ENCODE measurements at regions not wholly inside any gene's neighbourhood (a gene's known extent, or its start where the extent isn't known, plus 50 kb on each side); places are given as distances from the start of the nearest gene placed in this dataset.

GRCh38 chr15:24858737-24859601, 95.8 kb upstream of the SNRPN start:
- H3K9ac ChIP-seq (ENCODE audit: low read length), result peak overlapping the region; percentile 73
- H3K9me3 ChIP-seq (ENCODE audit: low read length), result no peaks in the 10 kb centered on the region
- TF ChIP-seq SMC3 (conservative IDR thresholded peaks at IDR 0.05; ENCODE audit: poor library complexity) (no peak), POLR2AphosphoS5 (IDR thresholded peaks at IDR 0.05) (peak; percentile 57)
- no peaks in the 10 kb centered on the region for H3K27me3 ChIP-seq (ENCODE audit: insufficient read depth, low read depth, low read length)
- H3K79me2 ChIP-seq (replicated peaks; ENCODE audit: insufficient read depth, low read length), result peaks cover 31% of the 10 kb centered on the region
- no peak overlapping the region for H3K4me2 ChIP-seq (ENCODE audit: low read length)
- no peaks in the 10 kb centered on the region for H3K36me3 ChIP-seq (ENCODE audit: insufficient read depth, low read length)
- no peaks in the 10 kb centered on the region for H3F3A ChIP-seq (ENCODE audit: insufficient read depth, low read length, poor library complexity, severe bottlenecking)
- H3K4me3 ChIP-seq (ENCODE audit: low read length), result peak overlapping the region; percentile 64
- H2AFZ ChIP-seq (ENCODE audit: low read depth, low read length), result no peak overlapping the region
- peak overlapping the region; percentile 84 for H3K27ac ChIP-seq (ENCODE audit: low read length)
- no peaks in the 10 kb centered on the region for H3K9me2 ChIP-seq (ENCODE audit: insufficient read depth, low read length)
- H4K20me1 ChIP-seq (ENCODE audit: insufficient read depth), result no peaks in the 10 kb centered on the region

GRCh38 chr15:24861014-24861690, 93.6 kb upstream of the SNRPN start:
- peaks cover 39% of the 10 kb centered on the region for H3K79me2 ChIP-seq (replicated peaks; ENCODE audit: insufficient read depth, low read length)
- no peaks in the 10 kb centered on the region for H3K9me2 ChIP-seq (ENCODE audit: insufficient read depth, low read length)
- no peak overlapping the region for H3K4me2 ChIP-seq (ENCODE audit: low read length)
- TF ChIP-seq RAD21 (conservative IDR thresholded peaks at IDR 0.05) (no peak), POLR2AphosphoS5 (IDR thresholded peaks at IDR 0.05) (no peak), SMC3 (conservative IDR thresholded peaks at IDR 0.05; ENCODE audit: poor library complexity) (no peak), TAF1 (IDR thresholded peaks at IDR 0.05; ENCODE audit: low read depth) (no peak), CTCF (IDR thresholded peaks at IDR 0.05; ENCODE audit: poor library complexity, severe bottlenecking) (no peak), EZH2 (IDR thresholded peaks at IDR 0.05; ENCODE audit: borderline replicate concordance, insufficient read depth, low read length, poor library complexity, severe bottlenecking) (no peak), EP300 (conservative IDR thresholded peaks at IDR 0.05; ENCODE audit: poor library complexity, severe bottlenecking) (no peak), REST (IDR thresholded peaks at IDR 0.05; ENCODE audit: borderline replicate concordance) (no peak), MXI1 (conservative IDR thresholded peaks at IDR 0.05; ENCODE audit: poor library complexity, severe bottlenecking) (no peak)
- no peaks in the 10 kb centered on the region for H4K20me1 ChIP-seq (ENCODE audit: insufficient read depth)
- no peaks in the 10 kb centered on the region for H3F3A ChIP-seq (ENCODE audit: insufficient read depth, low read length, poor library complexity, severe bottlenecking)
- no peaks in the 10 kb centered on the region for H3K9me3 ChIP-seq (ENCODE audit: low read length)
- H3K27me3 ChIP-seq (ENCODE audit: insufficient read depth, low read depth, low read length), result no peaks in the 10 kb centered on the region
- H3K27ac ChIP-seq (ENCODE audit: low read length), result no peak overlapping the region
- H3K36me3 ChIP-seq (ENCODE audit: insufficient read depth, low read length), result no peaks in the 10 kb centered on the region
- H2AFZ ChIP-seq (ENCODE audit: low read depth, low read length), result no peak overlapping the region
- H3K9ac ChIP-seq (ENCODE audit: low read length), result no peak overlapping the region
- H3K4me3 ChIP-seq (ENCODE audit: low read length), result no peak overlapping the region

Data from neural cell (in vitro differentiated cells).